HCT116 (cell line): ENCODE measurements at regions not wholly inside any gene's neighbourhood (a gene's known extent, or its start where the extent isn't known, plus 50 kb on each side); places are given as distances from the start of the nearest gene placed in this dataset.

ENCODE experiments used
- ATAC-seq: fragments of 200-7000 bp; cut with Tn5 transposase; 2 replicates; pipeline ENCODE4 v1.9.1; 2020; ENCODE audit warnings: mild to moderate bottlenecking, moderate library complexity
- BruUV-seq: library from RNA; stranded (reverse); fragments of 400-500 nt; replicated peaks from 2 replicates; lab custom pipeline; 2021; lab: Mats Ljungman, UMichigan
- CTCF ChIA-PET: fragments of 300-600 bp; sonication (Branson Sonifier 250); formaldehyde crosslinking; loops from one replicate; lab custom pipeline; 2021; ENCODE audit warnings: antibody characterized with exemption; lab: Charles Lee
- POLR2A ChIA-PET: fragments of 300-600, 350-600 bp; sonication (Branson Sonifier 250); formaldehyde crosslinking; loops from one replicate; lab custom pipeline; 2021; ENCODE audit warnings: antibody characterized with exemption; lab: Charles Lee
- RAD21 ChIA-PET, 2 experiments: fragments of 300-600 bp; sonication (Branson Sonifier 250); formaldehyde crosslinking; loops; one replicate each; lab custom pipeline; 2023; ENCODE audit warnings: low total read pairs in 2 of 2; ENCODE audit not compliant: uncharacterized antibody in 2 of 2, unreplicated experiment in 2 of 2, low non-redundant PET in 1 of 2; lab: Charles Lee
- DNase-seq: peaks from one replicate; pipeline ENCODE4 v3.0.0-alpha.2; 2010; ENCODE audit warnings: low read depth, low spot score
- H2AFZ ChIP-seq: fragments of 200-600 bp; shearing (Covaris generic), sonication (generic); 2 replicates; pipeline ENCODE4 v1.6.1; 2017; ENCODE audit warnings: low read depth, mixed run types, mixed read lengths, antibody characterized with exemption, low read length; ENCODE audit not compliant: poor library complexity, severe bottlenecking
- H3K27ac ChIP-seq: 2 replicates; pipeline ENCODE4 v1.5.1; 2012; ENCODE audit warnings: low read depth, low read length
- H3K27me3 ChIP-seq: fragments of 200-600 bp; sonication (generic); 2 replicates; pipeline ENCODE4 v1.6.1; 2016; ENCODE audit warnings: mixed run types, low read length, mixed read lengths; ENCODE audit not compliant: insufficient read depth
- H3K36me3 ChIP-seq, 2 experiments: fragments of 200-500 bp in 1 of 2; fragments of 200-600 bp in 1 of 2; sonication (Bioruptor generic) in 1 of 2; sonication (generic) in 1 of 2; 2 replicates each; pipeline versions ENCODE4 v1.5.1 to v1.6.1; 2014 to 2016; ENCODE audit warnings: low read length in 2 of 2, inconsistent platforms in 1 of 2, mixed read lengths in 1 of 2, mixed run types in 1 of 2; ENCODE audit not compliant: insufficient read depth in 2 of 2, control insufficient read depth in 1 of 2
- H3K4me1 ChIP-seq, 2 experiments: fragments of 200-600 bp in 1 of 2; sonication (generic) in 1 of 2; 2 replicates each; pipeline versions ENCODE4 v1.5.1 to v1.6.1; 2012 to 2017; ENCODE audit warnings: low read length in 2 of 2, inconsistent platforms in 1 of 2, mild to moderate bottlenecking in 1 of 2, mixed read lengths in 1 of 2, mixed run types in 1 of 2, moderate library complexity in 1 of 2; ENCODE audit not compliant: insufficient read depth in 2 of 2, control insufficient read depth in 1 of 2
- H3K4me2 ChIP-seq: fragments of 200-600 bp; sonication (generic); 2 replicates; pipeline ENCODE4 v1.6.1; 2017; ENCODE audit warnings: mixed run types, low read length, mixed read lengths
- H3K4me3 ChIP-seq, 2 experiments: fragments of 200-600 bp in 1 of 2; sonication (generic) in 1 of 2; replicated peaks in 1 of 2; 2 replicates each; pipeline ENCODE4 v1.5.1; 2011 to 2016; ENCODE audit warnings: low read length in 2 of 2, control low read depth in 1 of 2, low read depth in 1 of 2, mild to moderate bottlenecking in 1 of 2, mixed read lengths in 1 of 2, mixed run types in 1 of 2
- H3K79me2 ChIP-seq: fragments of 200-600 bp; sonication (generic); 2 replicates; pipeline ENCODE4 v1.6.1; 2017; ENCODE audit warnings: mild to moderate bottlenecking, mixed run types, low read length, moderate library complexity, mixed read lengths; ENCODE audit not compliant: insufficient read depth
- H3K9ac ChIP-seq: fragments of 200-600 bp; sonication (generic); 2 replicates; pipeline ENCODE4 v1.6.1; 2016; ENCODE audit warnings: low read length, mixed read lengths
- H3K9me2 ChIP-seq: fragments of 200-600 bp; sonication (generic), shearing (Covaris generic); 2 replicates; pipeline ENCODE4 v1.6.1; 2017; ENCODE audit warnings: mixed run types, mild to moderate bottlenecking, moderate library complexity; ENCODE audit not compliant: insufficient read depth
- H3K9me3 ChIP-seq, 2 experiments: fragments of 200-500 bp in 1 of 2; fragments of 200-600 bp in 1 of 2; sonication (Bioruptor generic) in 1 of 2; sonication (generic) in 1 of 2; 2 replicates each; pipeline ENCODE4 v1.6.1; 2014 to 2017; ENCODE audit warnings: low read length in 2 of 2, mixed read lengths in 2 of 2, inconsistent platforms in 1 of 2, low read depth in 1 of 2, mild to moderate bottlenecking in 1 of 2, mixed run types in 1 of 2, moderate library complexity in 1 of 2; ENCODE audit not compliant: control insufficient read depth in 1 of 2, insufficient read depth in 1 of 2
- H4K20me1 ChIP-seq: fragments of 200-600 bp; sonication (generic), shearing (Covaris generic); 2 replicates; pipeline ENCODE4 v1.6.1; 2017; ENCODE audit warnings: mixed run types, mild to moderate bottlenecking, moderate library complexity; ENCODE audit not compliant: insufficient read depth
- CEBPB ChIP-seq: IDR thresholded peaks from 2 replicates; pipeline ENCODE4 v1.6.1; 2012; ENCODE audit warnings: low read depth
- JUND ChIP-seq: IDR thresholded peaks from 2 replicates; pipeline ENCODE4 v1.6.1; 2012
- POLR2AphosphoS5 ChIP-seq: IDR thresholded peaks from 2 replicates; pipeline ENCODE4 v1.6.1; 2011; ENCODE audit warnings: mild to moderate bottlenecking, low read depth, low read length, moderate library complexity
- YY1 ChIP-seq: IDR thresholded peaks from 2 replicates; pipeline ENCODE4 v1.6.1; 2011; ENCODE audit warnings: low read length, low read depth, moderate library complexity, mild to moderate bottlenecking; ENCODE audit not compliant: insufficient replicate concordance; ENCODE audit errors: extremely low read depth
- intact Hi-C: fragments of 100-400 bp; cut with micrococcal nuclease; formaldehyde crosslinking; loops from 2 replicates; pipeline ENCODE4 v1.10.0; 2022
- TF ChIP-seq, protein P1 (sequence below): IDR thresholded peaks from 2 replicates; pipeline ENCODE4 v1.6.1; 2012; ENCODE audit warnings: low read depth
- TF ChIP-seq, protein P2 (sequence below), 3 experiments: fragments of 200-600 bp in 1 of 3; sonication (generic) in 1 of 3; IDR thresholded peaks in 2 of 3; conservative IDR thresholded peaks in 1 of 3; 2 replicates each; pipeline ENCODE4 v1.5.1; 2012 to 2017; ENCODE audit warnings: low read depth in 2 of 3, low read length in 2 of 3, antibody characterized with exemption in 1 of 3, borderline replicate concordance in 1 of 3, control low read depth in 1 of 3, mild to moderate bottlenecking in 1 of 3, mixed read lengths in 1 of 3, mixed run types in 1 of 3, moderate library complexity in 1 of 3; ENCODE audit not compliant: insufficient read depth in 1 of 3

DNA sequence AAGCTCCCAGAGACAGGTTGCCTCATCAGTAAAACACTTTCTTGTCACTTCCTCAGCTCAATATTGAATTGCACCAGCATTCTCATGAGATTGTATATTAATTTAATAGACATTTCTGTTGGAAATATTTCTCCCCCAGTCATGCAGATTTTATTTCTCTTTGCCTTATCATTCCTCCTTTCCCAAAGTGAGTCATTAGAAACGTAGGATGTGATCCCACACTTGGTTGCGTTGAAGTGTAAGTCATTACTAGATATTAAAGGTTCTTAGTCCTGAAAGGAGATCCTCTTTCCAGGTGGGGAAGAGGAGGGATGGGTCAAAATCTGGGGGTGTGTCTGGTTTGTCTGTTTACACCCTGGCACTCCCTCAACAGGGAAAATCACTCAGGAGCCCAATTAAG is 438.2 kb downstream of the SLC4A3 start:
- Histone ChIP-seq H4K20me1 (no peaks in the 10 kb centered on the region; the same call in 1 of the 2 replicates), H3K4me1 (no peaks in the 10 kb centered on the region), H3K27ac (no peak overlapping the region), H3K9me2 (no peaks in the 10 kb centered on the region), H3K79me2 (no peaks in the 10 kb centered on the region), H3K36me3 (peaks cover 0 to 3% of the 10 kb centered on the region in 2 experiments; a peak in 1 of 4 replicates), H3K4me2 (no peak overlapping the region), H3K9me3 (no peaks in the 10 kb centered on the region), H3K27me3 (no peaks in the 10 kb centered on the region), H2AFZ (no peak overlapping the region), H3K4me3 (no peak overlapping the region), H3K9ac (no peak overlapping the region)
- BruUV-seq: no TSS peak
- ATAC-seq (no peak), DNase-seq (no peak)
- ChIA-PET POLR2A (no interaction called here), CTCF (interaction anchor here (0.6 kb wide), 1 partner anchor 10 kb away, joined by 3 read pairs; no protein-coding TSS in a partner anchor), RAD21 (no interaction called here)
- intact Hi-C loops: no loop called here
- TF ChIP-seq JUND: no peak

DNA sequence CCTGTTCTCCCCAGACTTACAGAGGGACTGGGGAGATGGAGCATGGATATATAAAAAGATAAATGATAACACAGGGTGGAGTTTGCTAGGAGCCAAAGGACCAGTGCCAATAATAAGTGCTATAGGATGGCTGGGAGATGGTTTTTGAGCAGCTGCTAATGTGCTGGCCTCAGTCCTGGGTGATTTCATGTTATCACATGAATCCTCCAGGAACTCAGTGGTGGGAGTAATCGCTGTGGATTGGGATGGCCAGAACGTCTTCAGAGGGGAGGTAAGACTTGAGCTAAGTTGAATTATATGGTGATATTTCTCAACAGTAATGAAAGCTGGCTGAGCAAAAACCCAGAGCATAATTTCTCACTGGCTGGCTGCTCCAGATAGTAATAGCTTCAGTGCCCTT is 441.4 kb downstream of the SLC4A3 start:
- H3K79me2 ChIP-seq: no peaks in the 10 kb centered on the region
- intact Hi-C loops: no loop called here
- DNase-seq: no peak

More for the DNA sequence above, 441.4 kb downstream of the SLC4A3 start:
- Histone ChIP-seq H3K4me1 (no peaks in the 10 kb centered on the region), H3K27ac (no peak overlapping the region), H3K4me3 (no peak overlapping the region), H2AFZ (no peak overlapping the region), H3K9me3 (no peaks in the 10 kb centered on the region)
- ChIA-PET RAD21 (no interaction called here), CTCF (no interaction called here)
- TF ChIP-seq, protein P1, sequence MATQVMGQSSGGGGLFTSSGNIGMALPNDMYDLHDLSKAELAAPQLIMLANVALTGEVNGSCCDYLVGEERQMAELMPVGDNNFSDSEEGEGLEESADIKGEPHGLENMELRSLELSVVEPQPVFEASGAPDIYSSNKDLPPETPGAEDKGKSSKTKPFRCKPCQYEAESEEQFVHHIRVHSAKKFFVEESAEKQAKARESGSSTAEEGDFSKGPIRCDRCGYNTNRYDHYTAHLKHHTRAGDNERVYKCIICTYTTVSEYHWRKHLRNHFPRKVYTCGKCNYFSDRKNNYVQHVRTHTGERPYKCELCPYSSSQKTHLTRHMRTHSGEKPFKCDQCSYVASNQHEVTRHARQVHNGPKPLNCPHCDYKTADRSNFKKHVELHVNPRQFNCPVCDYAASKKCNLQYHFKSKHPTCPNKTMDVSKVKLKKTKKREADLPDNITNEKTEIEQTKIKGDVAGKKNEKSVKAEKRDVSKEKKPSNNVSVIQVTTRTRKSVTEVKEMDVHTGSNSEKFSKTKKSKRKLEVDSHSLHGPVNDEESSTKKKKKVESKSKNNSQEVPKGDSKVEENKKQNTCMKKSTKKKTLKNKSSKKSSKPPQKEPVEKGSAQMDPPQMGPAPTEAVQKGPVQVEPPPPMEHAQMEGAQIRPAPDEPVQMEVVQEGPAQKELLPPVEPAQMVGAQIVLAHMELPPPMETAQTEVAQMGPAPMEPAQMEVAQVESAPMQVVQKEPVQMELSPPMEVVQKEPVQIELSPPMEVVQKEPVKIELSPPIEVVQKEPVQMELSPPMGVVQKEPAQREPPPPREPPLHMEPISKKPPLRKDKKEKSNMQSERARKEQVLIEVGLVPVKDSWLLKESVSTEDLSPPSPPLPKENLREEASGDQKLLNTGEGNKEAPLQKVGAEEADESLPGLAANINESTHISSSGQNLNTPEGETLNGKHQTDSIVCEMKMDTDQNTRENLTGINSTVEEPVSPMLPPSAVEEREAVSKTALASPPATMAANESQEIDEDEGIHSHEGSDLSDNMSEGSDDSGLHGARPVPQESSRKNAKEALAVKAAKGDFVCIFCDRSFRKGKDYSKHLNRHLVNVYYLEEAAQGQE: no peak
- TF ChIP-seq YY1 (no peak), CEBPB (no peak), POLR2AphosphoS5 (no peak)
- TF ChIP-seq, protein P2, sequence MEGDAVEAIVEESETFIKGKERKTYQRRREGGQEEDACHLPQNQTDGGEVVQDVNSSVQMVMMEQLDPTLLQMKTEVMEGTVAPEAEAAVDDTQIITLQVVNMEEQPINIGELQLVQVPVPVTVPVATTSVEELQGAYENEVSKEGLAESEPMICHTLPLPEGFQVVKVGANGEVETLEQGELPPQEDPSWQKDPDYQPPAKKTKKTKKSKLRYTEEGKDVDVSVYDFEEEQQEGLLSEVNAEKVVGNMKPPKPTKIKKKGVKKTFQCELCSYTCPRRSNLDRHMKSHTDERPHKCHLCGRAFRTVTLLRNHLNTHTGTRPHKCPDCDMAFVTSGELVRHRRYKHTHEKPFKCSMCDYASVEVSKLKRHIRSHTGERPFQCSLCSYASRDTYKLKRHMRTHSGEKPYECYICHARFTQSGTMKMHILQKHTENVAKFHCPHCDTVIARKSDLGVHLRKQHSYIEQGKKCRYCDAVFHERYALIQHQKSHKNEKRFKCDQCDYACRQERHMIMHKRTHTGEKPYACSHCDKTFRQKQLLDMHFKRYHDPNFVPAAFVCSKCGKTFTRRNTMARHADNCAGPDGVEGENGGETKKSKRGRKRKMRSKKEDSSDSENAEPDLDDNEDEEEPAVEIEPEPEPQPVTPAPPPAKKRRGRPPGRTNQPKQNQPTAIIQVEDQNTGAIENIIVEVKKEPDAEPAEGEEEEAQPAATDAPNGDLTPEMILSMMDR (IDR thresholded peaks at IDR 0.05 in 2 of 3, conservative IDR thresholded peaks at IDR 0.05 in 1 of 3; ENCODE audit: borderline replicate concordance in 1 of 3, insufficient read depth in 1 of 3, low read depth in 2 of 3, low read length in 2 of 3): no peak
- TF ChIP-seq, all 23 proteins: peak for 0
- Histone ChIP-seq H3K9ac (no peak overlapping the region), H3K36me3 (peaks cover 0 to 10% of the 10 kb centered on the region in 2 experiments; a peak in 1 of 4 replicates), H4K20me1 (no peaks in the 10 kb centered on the region), H3K27me3 (no peaks in the 10 kb centered on the region), H3K9me2 (no peaks in the 10 kb centered on the region), H3K4me2 (no peak overlapping the region)
- POLR2A ChIA-PET: no interaction called here
- no TSS peak for BruUV-seq
- ATAC-seq: no peak
